ENCODE measurements at regions not wholly inside any gene's neighbourhood (a gene's known extent, or its start where the extent isn't known, plus 50 kb on each side); places are given as distances from the start of the nearest gene placed in this dataset.

GRCh38 chr7:119703895-119704294 lies 569.1 kb upstream of the KCND2 start:
- Histone ChIP-seq H4K91ac (ENCODE audit: insufficient read depth, low read depth, low read length) (no peak overlapping the region), H2BK20ac (ENCODE audit: low read depth, low read length) (no peak overlapping the region), H3K9me3 (ENCODE audit: control insufficient read depth, insufficient read depth, low read length) (no peaks in the 10 kb centered on the region), H2BK5ac (ENCODE audit: low read depth, low read length, poor library complexity, severe bottlenecking) (no peak overlapping the region), H3K4me3 (ENCODE audit: insufficient read depth, low read depth, low read length) (no peak overlapping the region), H3K36me3 (ENCODE audit: control insufficient read depth, insufficient read depth, low read length) (no peaks in the 10 kb centered on the region), H3K56ac (ENCODE audit: extremely low read depth, insufficient read depth, low read length) (no peak overlapping the region), H2AK5ac (ENCODE audit: low read depth, low read length) (no peak overlapping the region), H2BK15ac (ENCODE audit: low read depth, low read length) (no peak overlapping the region), H2AK9ac (replicated peaks; ENCODE audit: low read depth, low read length, poor library complexity) (no peak overlapping the region), H2BK120ac (ENCODE audit: low read depth, low read length) (no peak overlapping the region), H3K4ac (ENCODE audit: low read depth, low read length) (no peak overlapping the region), H3K14ac (replicated peaks; ENCODE audit: low read depth, low read length) (no peak overlapping the region), H3K27ac (ENCODE audit: insufficient read depth, low read length) (no peak overlapping the region), H3K27me3 (ENCODE audit: control insufficient read depth, insufficient read depth, low read length) (no peaks in the 10 kb centered on the region), H3K18ac (ENCODE audit: low read depth, low read length) (no peak overlapping the region), H3K4me2 (ENCODE audit: low read depth, low read length) (no peak overlapping the region), H3K4me1 (ENCODE audit: control insufficient read depth, insufficient read depth, low read length) (no peaks in the 10 kb centered on the region), H3K9ac (ENCODE audit: low read depth, low read length) (no peak overlapping the region), H3K23ac (ENCODE audit: low read depth, low read length) (no peak overlapping the region), H3K79me1 (ENCODE audit: low read depth in 1 of 2, low read length in 2 of 2) (no peaks in the 10 kb centered on the region), H2AFZ (replicated peaks; ENCODE audit: low read length, poor library complexity) (no peak overlapping the region), H3K9me1 (ENCODE audit: insufficient read depth, low read length) (no peaks in the 10 kb centered on the region), H4K5ac (ENCODE audit: low read depth, low read length) (no peak overlapping the region), H4K8ac (ENCODE audit: low read depth in 2 of 2, low read length in 2 of 2) (no peak overlapping the region), H4K20me1 (ENCODE audit: insufficient read depth, low read length) (no peaks in the 10 kb centered on the region)
- POLR2A ChIA-PET (ENCODE audit: unreplicated experiment), result no interaction called here
- BruUV-seq (replicated peaks), result no TSS peak
- ATAC-seq (ENCODE audit: low read depth), result no peak
- CTCF ChIA-PET, result no interaction called here
- TF ChIP-seq RCOR1 (IDR thresholded peaks at IDR 0.05; ENCODE audit: insufficient replicate concordance, low read length) (no peak), USF2 (IDR thresholded peaks at IDR 0.05; ENCODE audit: low read depth, low read length) (no peak), CTCF (conservative IDR thresholded peaks at IDR 0.05; ENCODE audit: low read depth, low read length) (no peak), NFE2L2 (IDR thresholded peaks at IDR 0.05; ENCODE audit: low read depth, low read length) (no peak), CEBPB (IDR thresholded peaks at IDR 0.05; ENCODE audit: low read depth, low read length) (no peak), FOS (IDR thresholded peaks at IDR 0.05; ENCODE audit: low read depth, low read length) (no peak)
- TF ChIP-seq, protein P1, sequence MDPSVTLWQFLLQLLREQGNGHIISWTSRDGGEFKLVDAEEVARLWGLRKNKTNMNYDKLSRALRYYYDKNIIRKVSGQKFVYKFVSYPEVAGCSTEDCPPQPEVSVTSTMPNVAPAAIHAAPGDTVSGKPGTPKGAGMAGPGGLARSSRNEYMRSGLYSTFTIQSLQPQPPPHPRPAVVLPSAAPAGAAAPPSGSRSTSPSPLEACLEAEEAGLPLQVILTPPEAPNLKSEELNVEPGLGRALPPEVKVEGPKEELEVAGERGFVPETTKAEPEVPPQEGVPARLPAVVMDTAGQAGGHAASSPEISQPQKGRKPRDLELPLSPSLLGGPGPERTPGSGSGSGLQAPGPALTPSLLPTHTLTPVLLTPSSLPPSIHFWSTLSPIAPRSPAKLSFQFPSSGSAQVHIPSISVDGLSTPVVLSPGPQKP (IDR thresholded peaks at IDR 0.05; ENCODE audit: borderline replicate concordance, low read depth, low read length), result no peak
- no CpG with 5 or more reads among the region's 1 CpG for WGBS, 2 experiments (ENCODE audit: extremely low coverage in 2 of 2, insufficient read length in 1 of 2)
- intact Hi-C loops (cut with micrococcal nuclease) (no loop called here), in situ Hi-C loops (cut with MboI; ENCODE audit: low sequenced_read_pairs) (no loop called here), dilution Hi-C loops (cut with HindIII; ENCODE audit: low sequenced_read_pairs, unreplicated experiment) (no loop called here)
- DNase-seq, result no peak

All from IMR-90 (cell line).